Nephron (organoid): ENCODE measurements at regions not wholly inside any gene's neighbourhood (a gene's known extent, or its start where the extent isn't known, plus 50 kb on each side); places are given as distances from the start of the nearest gene placed in this dataset.
A peak's percentile ranks its signal among the peaks of the same experiment; 100 is the strongest.

ENCODE experiments used
- H3K27ac Mint-ChIP-seq, 3 experiments: 2 replicates each; pipeline ENCODE4 v1.8.0; 2020; ENCODE audit warnings: mixed read lengths in 3 of 3, mild to moderate bottlenecking in 2 of 3, moderate library complexity in 1 of 3
- H3K27me3 Mint-ChIP-seq: 2 replicates; pipeline ENCODE4 v1.8.0; 2021; ENCODE audit warnings: low read depth, mild to moderate bottlenecking, moderate library complexity, mixed read lengths
- H3K36me3 Mint-ChIP-seq: 2 replicates; pipeline ENCODE4 v1.8.0; 2020; ENCODE audit warnings: low read depth, mixed read lengths
- H3K4me1 Mint-ChIP-seq: 2 replicates; pipeline ENCODE4 v1.8.0; 2020; ENCODE audit warnings: mixed read lengths
- H3K4me3 Mint-ChIP-seq, 3 experiments: 2 replicates each; pipeline ENCODE4 v1.8.0; 2020; ENCODE audit warnings: mild to moderate bottlenecking in 3 of 3, mixed read lengths in 3 of 3, moderate library complexity in 2 of 3
- H3K9me3 Mint-ChIP-seq: 2 replicates; pipeline ENCODE4 v1.8.0; 2020; ENCODE audit warnings: mixed read lengths
- TF ChIP-seq, protein P1 (sequence below), 3 experiments: fragments of 200-600 bp; sonication (generic); IDR thresholded peaks; one replicate each; pipeline ENCODE4 v1.5.0; 2021; ENCODE audit warnings: antibody characterized with exemption in 3 of 3; ENCODE audit not compliant: unreplicated experiment in 3 of 3

DNA sequence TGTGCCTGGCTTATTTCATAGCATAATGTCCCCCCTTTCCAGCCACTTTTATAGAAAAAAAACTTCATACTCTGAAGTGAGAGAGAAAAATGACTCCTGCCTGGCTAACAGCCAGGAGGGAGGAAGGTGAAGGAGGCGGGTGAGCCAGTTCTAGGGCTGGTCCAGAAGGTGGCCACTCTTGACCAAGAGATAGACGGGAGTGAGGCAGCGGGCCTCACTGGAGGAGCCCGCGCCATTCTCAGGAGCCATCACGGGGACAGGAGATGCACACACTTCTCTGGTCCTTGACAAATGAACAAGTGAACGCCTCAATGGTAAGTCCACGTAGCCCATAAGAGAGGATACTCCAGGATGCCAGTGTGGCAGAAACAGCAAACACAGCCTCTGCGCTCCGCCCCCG lies 231.4 kb downstream of the UQCRFS1 start:
- Mint-ChIP-seq H3K9me3 (no peaks in the 10 kb centered on the region), H3K36me3 (no peaks in the 10 kb centered on the region), H3K27me3 (peaks cover 16% of the 10 kb centered on the region), H3K27ac (peak overlapping the region in 1 of 3 experiments; percentile 2), H3K4me3 (no peak overlapping the region), H3K4me1 (no peaks in the 10 kb centered on the region)
- TF ChIP-seq, protein P1, sequence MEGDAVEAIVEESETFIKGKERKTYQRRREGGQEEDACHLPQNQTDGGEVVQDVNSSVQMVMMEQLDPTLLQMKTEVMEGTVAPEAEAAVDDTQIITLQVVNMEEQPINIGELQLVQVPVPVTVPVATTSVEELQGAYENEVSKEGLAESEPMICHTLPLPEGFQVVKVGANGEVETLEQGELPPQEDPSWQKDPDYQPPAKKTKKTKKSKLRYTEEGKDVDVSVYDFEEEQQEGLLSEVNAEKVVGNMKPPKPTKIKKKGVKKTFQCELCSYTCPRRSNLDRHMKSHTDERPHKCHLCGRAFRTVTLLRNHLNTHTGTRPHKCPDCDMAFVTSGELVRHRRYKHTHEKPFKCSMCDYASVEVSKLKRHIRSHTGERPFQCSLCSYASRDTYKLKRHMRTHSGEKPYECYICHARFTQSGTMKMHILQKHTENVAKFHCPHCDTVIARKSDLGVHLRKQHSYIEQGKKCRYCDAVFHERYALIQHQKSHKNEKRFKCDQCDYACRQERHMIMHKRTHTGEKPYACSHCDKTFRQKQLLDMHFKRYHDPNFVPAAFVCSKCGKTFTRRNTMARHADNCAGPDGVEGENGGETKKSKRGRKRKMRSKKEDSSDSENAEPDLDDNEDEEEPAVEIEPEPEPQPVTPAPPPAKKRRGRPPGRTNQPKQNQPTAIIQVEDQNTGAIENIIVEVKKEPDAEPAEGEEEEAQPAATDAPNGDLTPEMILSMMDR (IDR thresholded peaks at IDR 0.05; ENCODE audit: unreplicated experiment in 3 of 3) = no peak

DNA sequence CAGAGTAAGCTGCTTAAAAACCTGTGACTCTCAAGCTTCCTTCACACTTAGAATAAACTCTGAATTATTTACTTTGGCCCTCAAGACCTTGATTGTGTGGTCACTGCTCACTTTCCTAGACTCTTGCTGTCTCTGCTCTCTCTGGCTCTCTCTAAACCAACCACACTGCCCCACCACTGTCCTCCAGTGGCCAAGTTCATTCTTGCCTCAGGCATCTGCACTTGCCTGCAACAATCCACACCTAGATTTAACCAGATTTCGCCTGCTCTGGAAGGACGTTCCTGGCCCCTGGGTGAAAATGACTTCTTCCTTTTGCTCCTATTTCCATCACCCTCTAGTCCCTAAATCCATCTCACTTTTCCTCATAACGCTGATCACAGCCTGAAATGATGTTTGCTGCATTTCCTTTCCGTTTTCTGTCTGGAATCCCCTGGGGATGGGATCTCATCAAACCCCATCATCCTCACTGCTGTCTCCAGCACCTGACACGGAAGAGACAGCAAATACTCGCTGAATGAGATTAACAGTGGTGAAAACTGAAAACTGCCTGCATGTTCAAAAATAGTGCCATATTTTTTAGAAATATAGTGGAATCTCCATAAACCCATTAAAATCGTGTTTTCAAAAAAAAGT lies 232.6 kb downstream of the UQCRFS1 start:
- Mint-ChIP-seq H3K9me3 (no peaks in the 10 kb centered on the region), H3K27me3 (peaks cover 11% of the 10 kb centered on the region)
- TF ChIP-seq, protein P1 (IDR thresholded peaks at IDR 0.05; ENCODE audit: unreplicated experiment in 3 of 3) = peak; percentile 18 to 45 (median 27)

DNA sequence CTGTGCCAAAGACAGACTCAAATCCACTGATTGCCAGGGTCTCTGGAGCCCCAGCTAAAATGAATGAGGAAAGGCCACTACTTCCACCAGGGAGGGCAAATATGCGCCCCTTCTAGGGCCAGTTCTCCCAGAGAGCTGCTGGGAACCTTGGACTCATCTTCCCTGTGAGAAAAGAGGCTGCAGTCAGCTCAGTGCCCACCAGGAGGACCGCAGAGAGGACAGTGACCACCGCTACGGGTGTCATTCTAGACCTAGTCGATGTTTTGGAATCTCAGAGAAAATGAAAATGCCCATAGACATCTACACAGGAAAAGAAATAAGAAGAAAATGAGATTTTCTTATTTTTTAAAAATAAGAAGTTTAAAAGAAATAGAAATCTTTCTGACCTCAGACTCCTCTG lies 235.1 kb downstream of the UQCRFS1 start:
- H3K27ac Mint-ChIP-seq = no peak overlapping the region
- H3K9me3 Mint-ChIP-seq = no peaks in the 10 kb centered on the region
- no peaks in the 10 kb centered on the region for H3K36me3 Mint-ChIP-seq
- peaks cover 12% of the 10 kb centered on the region for H3K27me3 Mint-ChIP-seq
- peaks cover under 1% of the 10 kb centered on the region for H3K4me1 Mint-ChIP-seq
- no peak overlapping the region for H3K4me3 Mint-ChIP-seq
- TF ChIP-seq, protein P1 (IDR thresholded peaks at IDR 0.05; ENCODE audit: unreplicated experiment in 3 of 3) = peak; percentile 30 to 43 (median 39)

More for the DNA sequence above, 232.6 kb downstream of the UQCRFS1 start:
- Mint-ChIP-seq H3K4me1 (no peaks in the 10 kb centered on the region), H3K27ac (peak overlapping the region in 1 of 3 experiments; percentile 16), H3K4me3 (no peak overlapping the region), H3K36me3 (no peaks in the 10 kb centered on the region)

DNA sequence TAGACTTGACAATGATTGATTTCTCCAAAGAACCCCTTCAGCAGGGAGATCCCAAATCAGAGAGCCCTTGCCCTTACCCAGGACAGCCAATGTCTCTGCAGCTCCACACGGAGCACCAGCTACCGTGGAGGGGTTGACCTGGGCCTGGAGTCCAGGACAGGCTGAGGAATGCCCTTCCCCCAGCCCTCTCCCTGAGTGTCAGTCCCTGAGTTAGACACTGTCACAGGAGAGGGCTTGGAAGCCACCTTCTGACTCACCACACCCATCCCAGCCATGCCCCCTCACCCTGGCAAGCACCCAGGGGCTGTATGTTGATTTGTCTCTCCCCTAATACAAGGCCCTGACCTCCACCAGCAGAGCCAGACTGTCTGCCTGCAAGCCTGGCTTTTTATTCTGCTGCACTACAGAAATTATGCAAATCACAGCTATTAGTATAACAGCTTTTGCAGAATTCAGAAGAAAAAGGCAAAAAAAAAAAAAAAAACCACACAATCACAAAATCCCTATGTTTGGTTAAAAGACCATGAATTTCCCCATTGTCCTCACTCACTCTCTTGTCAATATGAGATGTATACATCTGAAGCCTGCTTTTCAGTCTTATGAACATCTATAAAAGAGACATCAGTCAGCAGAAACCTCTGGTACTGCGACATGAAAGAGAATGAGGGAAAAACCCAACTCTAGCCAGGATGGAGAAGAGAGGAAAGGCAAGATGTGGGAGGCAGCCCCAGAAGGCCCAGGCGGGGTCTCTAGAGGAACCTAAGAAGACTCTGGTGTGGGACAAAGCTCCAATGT lies 240.7 kb downstream of the UQCRFS1 start:
- peaks cover 15% of the 10 kb centered on the region for H3K27me3 Mint-ChIP-seq

DNA sequence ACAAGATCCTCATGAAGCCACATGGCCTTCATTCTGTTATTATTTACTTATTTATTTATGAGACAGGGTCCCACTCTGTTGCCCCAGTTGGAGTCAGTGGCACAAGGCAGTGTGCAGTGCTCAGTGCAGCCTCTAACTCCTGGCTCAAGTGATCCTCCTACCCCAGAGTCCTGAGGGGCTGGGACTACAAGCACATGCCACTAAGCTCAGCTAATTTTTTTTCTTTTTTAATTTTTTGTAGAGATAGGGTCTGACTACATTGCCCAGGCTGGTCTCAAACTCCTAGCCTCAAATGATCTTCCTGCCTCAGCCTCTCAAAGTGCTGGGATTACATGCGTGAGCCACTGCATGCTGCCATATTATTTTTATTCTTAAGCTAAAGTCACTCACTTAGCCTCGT lies 241.4 kb downstream of the UQCRFS1 start:
- Mint-ChIP-seq H3K4me3 (no peak overlapping the region), H3K36me3 (no peaks in the 10 kb centered on the region), H3K27ac (peak overlapping the region; percentile 76 to 91 (median 91)), H3K4me1 (peaks cover 37% of the 10 kb centered on the region), H3K27me3 (peaks cover 12% of the 10 kb centered on the region), H3K9me3 (no peaks in the 10 kb centered on the region)
- TF ChIP-seq, protein P1 (IDR thresholded peaks at IDR 0.05; ENCODE audit: unreplicated experiment in 3 of 3) = no peak

More for the DNA sequence above, 240.7 kb downstream of the UQCRFS1 start:
- H3K27ac Mint-ChIP-seq = peak overlapping the region; percentile 68 to 78 (median 72)
- H3K4me1 Mint-ChIP-seq = peaks cover 33% of the 10 kb centered on the region
- H3K9me3 Mint-ChIP-seq = no peaks in the 10 kb centered on the region
- no peak overlapping the region for H3K4me3 Mint-ChIP-seq
- no peaks in the 10 kb centered on the region for H3K36me3 Mint-ChIP-seq
- TF ChIP-seq, protein P1 (IDR thresholded peaks at IDR 0.05; ENCODE audit: unreplicated experiment in 3 of 3) = no peak
